K562 (cell line): ENCODE measurements at regions not wholly inside any gene's neighbourhood (a gene's known extent, or its start where the extent isn't known, plus 50 kb on each side); places are given as distances from the start of the nearest gene placed in this dataset.

Experiments
- ATAC-seq: fragments of 200-7000 bp; cut with Tn5 transposase; 3 replicates; pipeline ENCODE4 v1.9.1; 2020; ENCODE audit warnings: moderate library complexity
- BruUV-seq: library from RNA; stranded (reverse); fragments of 400-500 nt; replicated peaks from 2 replicates; lab custom pipeline; 2021; lab: Mats Ljungman, UMichigan
- CTCF ChIA-PET: fragments of 300-600 bp; formaldehyde crosslinking; extraction: SDS; loops from one replicate; lab custom pipeline; 2021; ENCODE audit warnings: low intra/inter-chr PET ratio; lab: Yijun Ruan, JAX
- POLR2A ChIA-PET: fragments of 300-600, 350-650 bp; sonication (Branson Sonifier 250); formaldehyde crosslinking; extraction: SDS; loops from one replicate; lab custom pipeline; 2021; ENCODE audit warnings: antibody characterized with exemption, inconsistent platforms; lab: Yijun Ruan, JAX
- DNase-seq, 4 experiments: peaks; one replicate each; pipeline versions ENCODE4 v3.0.0 to v3.0.0-alpha.2; 2011 to 2018; ENCODE audit warnings: low spot score in 3 of 4, mixed read lengths in 3 of 4; ENCODE audit errors: extremely low read depth in 1 of 4
- FAIRE-seq: peaks from 2 replicates; lab custom pipeline; 2011; peaks lifted over from hg19 to GRCh38; lab: Jason Lieb, UNC
- H2AFZ ChIP-seq: 2 replicates; pipeline ENCODE4 v1.6.0; 2011; ENCODE audit warnings: low read depth, low read length, control low read depth, inconsistent platforms
- H3K27ac ChIP-seq: fragments of 200-600 bp; 3 replicates; pipeline ENCODE4 v1.8.0; 2011; ENCODE audit warnings: low read depth, mild to moderate bottlenecking, control low read depth, inconsistent platforms, low read length, moderate library complexity, mixed read lengths; ENCODE audit errors: extremely low read depth
- H3K27me3 ChIP-seq, 2 experiments: fragments of 300-600 bp in 1 of 2; 2 replicates in 1 of 2; 3 replicates in 1 of 2; pipeline versions ENCODE4 v1.6.0 to v1.8.0; 2011; ENCODE audit warnings: inconsistent platforms in 2 of 2, low read length in 2 of 2, mild to moderate bottlenecking in 1 of 2, mixed read lengths in 1 of 2, moderate library complexity in 1 of 2; ENCODE audit not compliant: control insufficient read depth in 2 of 2, insufficient read depth in 2 of 2
- H3K36me3 ChIP-seq: fragments of 300-600 bp; 3 replicates; pipeline ENCODE4 v1.8.0; 2011; ENCODE audit warnings: mild to moderate bottlenecking, low read length, inconsistent platforms; ENCODE audit not compliant: control insufficient read depth, insufficient read depth
- H3K4me1 ChIP-seq, 2 experiments: fragments of 200-600 bp in 1 of 2; replicated peaks in 1 of 2; 2 replicates in 1 of 2; 3 replicates in 1 of 2; pipeline versions ENCODE4 v1.5.1 to v1.8.0; 2011; ENCODE audit warnings: inconsistent platforms in 2 of 2, low read length in 2 of 2, mild to moderate bottlenecking in 1 of 2, mixed read lengths in 1 of 2, moderate library complexity in 1 of 2; ENCODE audit not compliant: control insufficient read depth in 2 of 2, insufficient read depth in 2 of 2
- H3K4me2 ChIP-seq: 2 replicates; pipeline ENCODE4 v1.6.1; 2011; ENCODE audit warnings: low read length, control low read depth, inconsistent platforms, mixed read lengths; ENCODE audit not compliant: insufficient read depth
- H3K4me3 ChIP-seq: fragments of 200-600 bp; sonication (generic), shearing (Covaris generic); 2 replicates; pipeline ENCODE4 v1.5.1; 2016; ENCODE audit warnings: control low read depth, inconsistent platforms
- H3K79me2 ChIP-seq: fragments of 200-600 bp; 3 replicates; pipeline ENCODE4 v1.8.0; 2011; ENCODE audit warnings: low read length, inconsistent platforms; ENCODE audit not compliant: control insufficient read depth, insufficient read depth
- H3K9ac ChIP-seq, 2 experiments: 2 replicates each; pipeline versions ENCODE4 v1.6.0 to v1.6.1; 2011; ENCODE audit warnings: low read depth in 2 of 2, low read length in 2 of 2, control low read depth in 1 of 2, inconsistent platforms in 1 of 2, mild to moderate bottlenecking in 1 of 2, mixed read lengths in 1 of 2; ENCODE audit not compliant: insufficient read depth in 1 of 2
- H3K9me1 ChIP-seq: one replicate; pipeline ENCODE4 v1.6.0; 2011; ENCODE audit warnings: inconsistent platforms, mild to moderate bottlenecking, low read length, moderate library complexity; ENCODE audit not compliant: control insufficient read depth, insufficient read depth
- H3K9me3 ChIP-seq: replicated peaks from 2 replicates; pipeline ENCODE4 v1.5.1; 2011; ENCODE audit warnings: low read depth, low read length, inconsistent platforms; ENCODE audit not compliant: control insufficient read depth, insufficient read depth
- H4K20me1 ChIP-seq: replicated peaks from 2 replicates; pipeline ENCODE4 v1.6.1; 2011; ENCODE audit warnings: low read length, inconsistent platforms, mixed read lengths; ENCODE audit not compliant: control insufficient read depth, insufficient read depth
- C11orf30 ChIP-seq: fragments of 450-650 bp; IDR thresholded peaks from 2 replicates; pipeline ENCODE4 v1.6.1; 2016; ENCODE audit warnings: low read depth, mild to moderate bottlenecking
- HMGN3 ChIP-seq: IDR thresholded peaks from 2 replicates; pipeline ENCODE4 v1.6.1; 2011; ENCODE audit warnings: borderline replicate concordance, low read depth, mild to moderate bottlenecking, mixed read lengths, low read length; ENCODE audit not compliant: insufficient read length; ENCODE audit errors: extremely low read depth
- ILF3 ChIP-seq: fragments of 450-650 bp; IDR thresholded peaks from 2 replicates; pipeline ENCODE4 v1.6.1; 2018; ENCODE audit warnings: antibody characterized with exemption, mild to moderate bottlenecking, moderate library complexity, borderline replicate concordance
- KHSRP ChIP-seq: fragments of 450-650 bp; IDR thresholded peaks from 2 replicates; pipeline ENCODE4 v1.6.1; 2017
- LEF1 ChIP-seq: fragments of 450-650 bp; IDR thresholded peaks from 2 replicates; pipeline ENCODE4 v1.6.1; 2016; ENCODE audit warnings: mild to moderate bottlenecking
- PTTG1 ChIP-seq: fragments of 450-650 bp; IDR thresholded peaks from 2 replicates; pipeline ENCODE4 v1.6.1; 2016; ENCODE audit warnings: low read depth, mild to moderate bottlenecking, missing genetic modification characterization, missing compliant biosample characterization
- RCOR1 ChIP-seq, 2 experiments: IDR thresholded peaks; 2 replicates each; pipeline ENCODE4 v1.6.1; 2012; ENCODE audit warnings: low read depth in 2 of 2, low read length in 2 of 2, borderline replicate concordance in 1 of 2, improper control_type of control experiment in 1 of 2
- WGBS: fragments of 100-300 bp; shearing (Covaris generic); methylation state at CpG from one replicate; pipeline ENCODE4 v1.1.6; 2016; ENCODE audit warnings: low coverage, mixed read lengths; ENCODE audit not compliant: insufficient coverage; ENCODE audit errors: missing lambda C conversion rate; 5-methylcytosine and 5-hydroxymethylcytosine counted together
- in situ Hi-C: fragments of 300-500 bp; cut with MboI; formaldehyde crosslinking; loops from 4 replicates; pipeline ENCODE4 v1.15.0; 2018; ENCODE audit warnings: inconsistent platforms, mixed read lengths
- intact Hi-C: fragments of 100-400 bp; cut with micrococcal nuclease; formaldehyde crosslinking; loops from 2 replicates; pipeline ENCODE4 v1.14.2; 2022
- TF ChIP-seq, protein P1 (sequence below), 3 experiments: IDR thresholded peaks in 2 of 3; conservative IDR thresholded peaks in 1 of 3; 2 replicates each; pipeline ENCODE4 v1.5.1; 2011 to 2012; ENCODE audit warnings: low read length in 3 of 3, mild to moderate bottlenecking in 3 of 3, control low read depth in 2 of 3, improper control_type of control experiment in 1 of 3, inconsistent platforms in 1 of 3, low read depth in 1 of 3, mixed read lengths in 1 of 3, moderate library complexity in 1 of 3; ENCODE audit not compliant: insufficient read depth in 2 of 3

DNA sequence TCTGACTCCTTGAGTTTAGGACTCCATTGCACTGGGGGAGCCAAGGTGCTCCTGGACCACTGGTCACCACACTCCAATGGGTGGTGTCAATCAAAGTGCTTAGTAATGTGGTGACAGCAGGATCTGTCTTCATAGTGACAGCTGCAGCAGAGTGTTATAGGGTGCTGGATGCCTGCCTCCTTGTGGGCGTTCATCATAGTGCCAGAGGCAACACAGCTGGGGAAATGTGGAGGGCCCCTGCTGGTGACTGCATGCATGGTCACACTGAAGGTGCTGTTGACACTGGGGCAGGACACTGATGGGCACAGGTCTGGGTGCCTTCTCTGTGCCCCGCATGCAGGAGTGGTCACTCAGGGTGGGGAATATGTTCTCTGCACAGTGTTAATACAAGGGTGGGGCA lies 177.5 kb upstream of the CDH8 start:
- intact Hi-C loops (no loop called here), in situ Hi-C loops (no loop called here)
- H3K27ac ChIP-seq: no peak overlapping the region
- no peak overlapping the region for H3K4me2 ChIP-seq
- ChIA-PET CTCF (no interaction called here), POLR2A (no interaction called here)
- 0% methylated on average over 2 of the region's 2 CpGs for WGBS
- no peaks in the 10 kb centered on the region for H3K4me1 ChIP-seq
- ATAC-seq (no peak), DNase-seq (no peak), FAIRE-seq (no peak)
- H3K27me3 ChIP-seq: no peaks in the 10 kb centered on the region
- no TSS peak for BruUV-seq
- TF ChIP-seq C11orf30 (no peak), PTTG1 (tag) (no peak), ILF3 (no peak)
- TF ChIP-seq, protein P1, sequence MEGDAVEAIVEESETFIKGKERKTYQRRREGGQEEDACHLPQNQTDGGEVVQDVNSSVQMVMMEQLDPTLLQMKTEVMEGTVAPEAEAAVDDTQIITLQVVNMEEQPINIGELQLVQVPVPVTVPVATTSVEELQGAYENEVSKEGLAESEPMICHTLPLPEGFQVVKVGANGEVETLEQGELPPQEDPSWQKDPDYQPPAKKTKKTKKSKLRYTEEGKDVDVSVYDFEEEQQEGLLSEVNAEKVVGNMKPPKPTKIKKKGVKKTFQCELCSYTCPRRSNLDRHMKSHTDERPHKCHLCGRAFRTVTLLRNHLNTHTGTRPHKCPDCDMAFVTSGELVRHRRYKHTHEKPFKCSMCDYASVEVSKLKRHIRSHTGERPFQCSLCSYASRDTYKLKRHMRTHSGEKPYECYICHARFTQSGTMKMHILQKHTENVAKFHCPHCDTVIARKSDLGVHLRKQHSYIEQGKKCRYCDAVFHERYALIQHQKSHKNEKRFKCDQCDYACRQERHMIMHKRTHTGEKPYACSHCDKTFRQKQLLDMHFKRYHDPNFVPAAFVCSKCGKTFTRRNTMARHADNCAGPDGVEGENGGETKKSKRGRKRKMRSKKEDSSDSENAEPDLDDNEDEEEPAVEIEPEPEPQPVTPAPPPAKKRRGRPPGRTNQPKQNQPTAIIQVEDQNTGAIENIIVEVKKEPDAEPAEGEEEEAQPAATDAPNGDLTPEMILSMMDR (IDR thresholded peaks at IDR 0.05 in 2 of 3, conservative IDR thresholded peaks at IDR 0.05 in 1 of 3; ENCODE audit: insufficient read depth in 2 of 3, low read depth in 1 of 3, low read length in 3 of 3): peak in 2 of 3 experiments; percentile 9 to 40; a peak in 3 of 6 replicates
- H3K4me3 ChIP-seq: no peak overlapping the region
- H3K36me3 ChIP-seq: no peaks in the 10 kb centered on the region
- no peak overlapping the region for H3K9ac ChIP-seq
- H3K79me2 ChIP-seq: no peaks in the 10 kb centered on the region
- 0 out of 2 replicates have a peak, but pooled peaks cover 2% of the 10 kb centered on the region for H3K9me3 ChIP-seq
- H3K9me1 ChIP-seq: no peaks in the 10 kb centered on the region
- no peak overlapping the region for H2AFZ ChIP-seq
- H4K20me1 ChIP-seq: no peaks in the 10 kb centered on the region

DNA sequence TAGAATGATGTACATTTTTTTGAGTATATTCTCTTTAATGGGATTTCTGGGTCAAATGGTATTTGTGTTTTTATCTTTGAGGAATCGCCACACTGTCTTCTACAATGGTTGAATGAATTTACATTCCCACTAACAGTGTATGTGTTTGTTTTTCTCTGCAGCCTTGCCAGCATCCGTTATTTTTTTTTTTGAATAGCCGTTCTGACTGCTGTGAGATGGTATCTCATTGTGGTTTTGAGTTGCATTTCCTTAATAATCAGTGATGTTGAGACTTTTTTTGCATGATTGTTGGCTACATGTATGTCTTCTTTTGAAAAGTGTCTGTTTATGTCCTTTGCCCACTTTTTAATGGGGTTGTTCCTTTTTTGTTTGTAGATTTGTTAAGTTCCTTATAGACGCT lies 172.7 kb upstream of the CDH8 start:
- Histone ChIP-seq H3K9me3 (0 out of 2 replicates have a peak, but pooled peaks cover 2% of the 10 kb centered on the region), H3K9me1 (no peaks in the 10 kb centered on the region), H3K4me3 (no peak overlapping the region), H3K9ac (no peak overlapping the region), H3K36me3 (no peaks in the 10 kb centered on the region), H2AFZ (no peak overlapping the region), H3K4me1 (no peaks in the 10 kb centered on the region), H3K27ac (no peak overlapping the region), H3K79me2 (no peaks in the 10 kb centered on the region), H3K4me2 (no peak overlapping the region), H3K27me3 (no peaks in the 10 kb centered on the region), H4K20me1 (no peaks in the 10 kb centered on the region)
- DNase-seq (no peak), ATAC-seq (no peak), FAIRE-seq (no peak)
- intact Hi-C loops (no loop called here), in situ Hi-C loops (no loop called here)
- no peak for TF ChIP-seq RCOR1 (IDR thresholded peaks at IDR 0.05; ENCODE audit: borderline replicate concordance in 1 of 2, low read depth in 2 of 2, low read length in 2 of 2)
- TF ChIP-seq HMGN3: no peak
- no peak for TF ChIP-seq LEF1
- no peak for TF ChIP-seq KHSRP
- 0% methylated on average over 4 of the region's 4 CpGs for WGBS
- ChIA-PET CTCF (no interaction called here), POLR2A (no interaction called here)
- no TSS peak for BruUV-seq
